Fibroblast of lung (primary cell): ENCODE measurements at regions not wholly inside any gene's neighbourhood (a gene's known extent, or its start where the extent isn't known, plus 50 kb on each side); places are given as distances from the start of the nearest gene placed in this dataset.
"Not testable (repeated sequence)": the region's sequence is repeated elsewhere in the genome, so short reads cannot be mapped to it uniquely, and the experiment has no call there.

Experiments used
- DNase-seq, 2 donors: peaks; one replicate each; pipeline versions ENCODE4 v3.0.0 to v3.0.0-alpha.2; 2010; ENCODE audit warnings: low read depth in 2 of 2
- H2AFZ ChIP-seq: 2 replicates; pipeline ENCODE4 v1.5.1; 2012; ENCODE audit warnings: low read length, control low read depth, inconsistent platforms
- H3K27ac ChIP-seq: 2 replicates; pipeline ENCODE4 v1.5.1; 2011; ENCODE audit warnings: low read length, control low read depth; ENCODE audit not compliant: insufficient read depth
- H3K27me3 ChIP-seq: 2 replicates; pipeline ENCODE4 v1.5.1; 2011; ENCODE audit warnings: mild to moderate bottlenecking, low read length; ENCODE audit not compliant: control insufficient read depth, insufficient read depth
- H3K36me3 ChIP-seq: 2 replicates; pipeline ENCODE4 v1.5.1; 2011; ENCODE audit warnings: low read length; ENCODE audit not compliant: control insufficient read depth, insufficient read depth
- H3K4me1 ChIP-seq: 2 replicates; pipeline ENCODE4 v1.5.1; 2011; ENCODE audit warnings: low read length; ENCODE audit not compliant: control insufficient read depth, insufficient read depth; ENCODE audit errors: extremely low read depth
- H3K4me2 ChIP-seq: 2 replicates; pipeline ENCODE4 v1.5.1; 2011; ENCODE audit warnings: low read length, control low read depth; ENCODE audit not compliant: insufficient read depth; ENCODE audit errors: extremely low read depth
- H3K4me3 ChIP-seq, 4 experiments: fragments of 200-600 bp in 1 of 4; sonication (generic) in 1 of 4; replicated peaks in 1 of 4; 2 replicates each; pipeline ENCODE4 v1.5.1; 2011 to 2016; ENCODE audit warnings: low read length in 4 of 4, low read depth in 3 of 4, mild to moderate bottlenecking in 3 of 4, control low read depth in 2 of 4, inconsistent platforms in 1 of 4, mixed read lengths in 1 of 4; ENCODE audit not compliant: insufficient read depth in 1 of 4; ENCODE audit errors: control extremely low read depth in 1 of 4
- H3K79me2 ChIP-seq: 2 replicates; pipeline ENCODE4 v1.5.1; 2012; ENCODE audit warnings: mild to moderate bottlenecking, low read length, inconsistent platforms; ENCODE audit not compliant: control insufficient read depth, insufficient read depth
- H3K9ac ChIP-seq: 2 replicates; pipeline ENCODE4 v1.5.1; 2011; ENCODE audit warnings: mild to moderate bottlenecking, low read length, control low read depth; ENCODE audit not compliant: insufficient read depth
- H3K9me3 ChIP-seq: 2 replicates; pipeline ENCODE4 v1.5.1; 2012; ENCODE audit warnings: low read depth, low read length; ENCODE audit not compliant: control insufficient read depth, insufficient read depth
- H4K20me1 ChIP-seq: 2 replicates; pipeline ENCODE4 v1.5.1; 2011; ENCODE audit warnings: low read length; ENCODE audit not compliant: control insufficient read depth, insufficient read depth; ENCODE audit errors: extremely low read depth
- CTCF ChIP-seq, 2 donors: IDR thresholded peaks in 1 of 2; conservative IDR thresholded peaks in 1 of 2; 1 replicate in 1 of 2; 2 replicates in 1 of 2; pipeline ENCODE4 v1.5.1; 2011 to 2012; ENCODE audit warnings: low read length in 2 of 2, control low read depth in 1 of 2, inconsistent platforms in 1 of 2, low read depth in 1 of 2, mild to moderate bottlenecking in 1 of 2
- EZH2 ChIP-seq: IDR thresholded peaks from 2 replicates; pipeline ENCODE4 v1.5.1; 2012; ENCODE audit warnings: low read length, control low read depth, mild to moderate bottlenecking; ENCODE audit errors: missing control alignments

- Histone ChIP-seq H4K20me1 (no peaks in the 10 kb centered on the region), H3K4me3 (no peak overlapping the region), H3K9ac (no peak overlapping the region), H3K27me3 (no peaks in the 10 kb centered on the region), H2AFZ (no peak overlapping the region), H3K4me2 (no peak overlapping the region), H3K4me1 (no peaks in the 10 kb centered on the region), H3K79me2 (no peaks in the 10 kb centered on the region), H3K9me3 (no peaks in the 10 kb centered on the region), H3K36me3 (no peaks in the 10 kb centered on the region), H3K27ac (no peak overlapping the region)
- TF ChIP-seq EZH2 (no peak), CTCF (conservative IDR thresholded peaks at IDR 0.05 in 1 of 2, IDR thresholded peaks at IDR 0.05 in 1 of 2; ENCODE audit: low read depth in 1 of 2, low read length in 2 of 2) (no peak)
- no peak for DNase-seq
Observed at GRCh38 chr4:161280929-161281328, 882.9 kb downstream of the FSTL5 start.

GRCh38 chr4:161279095-161279494 is 884.7 kb downstream of the FSTL5 start:
- no peaks in the 10 kb centered on the region for H3K36me3 ChIP-seq
- no peak overlapping the region for H3K9ac ChIP-seq
- TF ChIP-seq EZH2 = no peak
- TF ChIP-seq CTCF (conservative IDR thresholded peaks at IDR 0.05 in 1 of 2, IDR thresholded peaks at IDR 0.05 in 1 of 2; ENCODE audit: low read depth in 1 of 2, low read length in 2 of 2) = no peak
- no peaks in the 10 kb centered on the region for H3K4me1 ChIP-seq
- no peaks in the 10 kb centered on the region for H4K20me1 ChIP-seq
- no peak overlapping the region for H2AFZ ChIP-seq
- no peaks in the 10 kb centered on the region for H3K9me3 ChIP-seq
- no peak overlapping the region for H3K4me2 ChIP-seq
- H3K27me3 ChIP-seq = no peaks in the 10 kb centered on the region
- no peak overlapping the region for H3K27ac ChIP-seq
- DNase-seq = no peak
- H3K4me3 ChIP-seq = no peak overlapping the region
- no peaks in the 10 kb centered on the region for H3K79me2 ChIP-seq

- not testable (repeated sequence) for H2AFZ ChIP-seq, H3K27ac ChIP-seq, H4K20me1 ChIP-seq, H3K27me3 ChIP-seq, H3K9me3 ChIP-seq, H3K9ac ChIP-seq, H3K4me2 ChIP-seq, H3K4me3 ChIP-seq, DNase-seq, H3K36me3 ChIP-seq, H3K79me2 ChIP-seq, H3K4me1 ChIP-seq
Observed at GRCh38 chr4:161277150-161277787, 886.5 kb downstream of the FSTL5 start.
